HL-60 (cell line): ENCODE measurements at regions not wholly inside any gene's neighbourhood (a gene's known extent, or its start where the extent isn't known, plus 50 kb on each side); places are given as distances from the start of the nearest gene placed in this dataset.
A peak's percentile ranks its signal among the peaks of the same experiment; 100 is the strongest.

Experiments
- DNase-seq, 2 experiments: peaks; one replicate each; pipeline ENCODE4 v3.0.0-alpha.2; 2010 to 2020; ENCODE audit warnings: low read depth in 1 of 2, low spot score in 1 of 2
- H3K27ac ChIP-seq: fragments of 250-450 bp; sonication (Bioruptor Pico); replicated peaks from 2 replicates; pipeline ENCODE4 v1.5.1; 2020; ENCODE audit warnings: mild to moderate bottlenecking, moderate library complexity
- H3K27me3 ChIP-seq: fragments of 250-450 bp; sonication (Bioruptor Pico); 2 replicates; pipeline ENCODE4 v1.5.1; 2021; ENCODE audit warnings: mild to moderate bottlenecking, moderate library complexity; ENCODE audit not compliant: insufficient read depth, poor library complexity, severe bottlenecking
- H3K4me3 ChIP-seq: replicated peaks from 2 replicates; pipeline ENCODE4 v1.5.1; 2011; ENCODE audit warnings: mild to moderate bottlenecking, control low read depth, low read length; ENCODE audit not compliant: insufficient read depth
- CTCF ChIP-seq: IDR thresholded peaks from one replicate; pipeline ENCODE4 v1.5.1; 2011; ENCODE audit warnings: low read length, control low read depth, inconsistent platforms; ENCODE audit not compliant: insufficient read depth
- GABPA ChIP-seq: IDR thresholded peaks from 2 replicates; pipeline ENCODE4 v1.6.1; 2012; ENCODE audit warnings: low read depth
- POLR2AphosphoS5 ChIP-seq: IDR thresholded peaks from 2 replicates; pipeline ENCODE4 v1.6.1; 2012; ENCODE audit warnings: low read depth
- SPI1 ChIP-seq: IDR thresholded peaks from 2 replicates; pipeline ENCODE4 v1.6.1; 2012; ENCODE audit warnings: low read depth, mild to moderate bottlenecking, borderline replicate concordance
- TF ChIP-seq, protein P1 (sequence below): IDR thresholded peaks from 2 replicates; pipeline ENCODE4 v1.6.1; 2012; ENCODE audit warnings: low read depth; ENCODE audit not compliant: insufficient replicate concordance

GRCh38 chr1:186512698-186513457 lies 52.0 kb upstream of the PDC start:
- no peak for DNase-seq
- TF ChIP-seq CTCF = no peak
- TF ChIP-seq, protein P1, sequence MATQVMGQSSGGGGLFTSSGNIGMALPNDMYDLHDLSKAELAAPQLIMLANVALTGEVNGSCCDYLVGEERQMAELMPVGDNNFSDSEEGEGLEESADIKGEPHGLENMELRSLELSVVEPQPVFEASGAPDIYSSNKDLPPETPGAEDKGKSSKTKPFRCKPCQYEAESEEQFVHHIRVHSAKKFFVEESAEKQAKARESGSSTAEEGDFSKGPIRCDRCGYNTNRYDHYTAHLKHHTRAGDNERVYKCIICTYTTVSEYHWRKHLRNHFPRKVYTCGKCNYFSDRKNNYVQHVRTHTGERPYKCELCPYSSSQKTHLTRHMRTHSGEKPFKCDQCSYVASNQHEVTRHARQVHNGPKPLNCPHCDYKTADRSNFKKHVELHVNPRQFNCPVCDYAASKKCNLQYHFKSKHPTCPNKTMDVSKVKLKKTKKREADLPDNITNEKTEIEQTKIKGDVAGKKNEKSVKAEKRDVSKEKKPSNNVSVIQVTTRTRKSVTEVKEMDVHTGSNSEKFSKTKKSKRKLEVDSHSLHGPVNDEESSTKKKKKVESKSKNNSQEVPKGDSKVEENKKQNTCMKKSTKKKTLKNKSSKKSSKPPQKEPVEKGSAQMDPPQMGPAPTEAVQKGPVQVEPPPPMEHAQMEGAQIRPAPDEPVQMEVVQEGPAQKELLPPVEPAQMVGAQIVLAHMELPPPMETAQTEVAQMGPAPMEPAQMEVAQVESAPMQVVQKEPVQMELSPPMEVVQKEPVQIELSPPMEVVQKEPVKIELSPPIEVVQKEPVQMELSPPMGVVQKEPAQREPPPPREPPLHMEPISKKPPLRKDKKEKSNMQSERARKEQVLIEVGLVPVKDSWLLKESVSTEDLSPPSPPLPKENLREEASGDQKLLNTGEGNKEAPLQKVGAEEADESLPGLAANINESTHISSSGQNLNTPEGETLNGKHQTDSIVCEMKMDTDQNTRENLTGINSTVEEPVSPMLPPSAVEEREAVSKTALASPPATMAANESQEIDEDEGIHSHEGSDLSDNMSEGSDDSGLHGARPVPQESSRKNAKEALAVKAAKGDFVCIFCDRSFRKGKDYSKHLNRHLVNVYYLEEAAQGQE = no peak
- TF ChIP-seq GABPA = no peak
- no peak for TF ChIP-seq POLR2AphosphoS5
- TF ChIP-seq SPI1 = no peak
- Histone ChIP-seq H3K27me3 (no peaks in the 10 kb centered on the region), H3K27ac (peak overlapping the region; percentile 64; the same call in 1 of the 2 replicates), H3K4me3 (no peak overlapping the region)

DNA sequence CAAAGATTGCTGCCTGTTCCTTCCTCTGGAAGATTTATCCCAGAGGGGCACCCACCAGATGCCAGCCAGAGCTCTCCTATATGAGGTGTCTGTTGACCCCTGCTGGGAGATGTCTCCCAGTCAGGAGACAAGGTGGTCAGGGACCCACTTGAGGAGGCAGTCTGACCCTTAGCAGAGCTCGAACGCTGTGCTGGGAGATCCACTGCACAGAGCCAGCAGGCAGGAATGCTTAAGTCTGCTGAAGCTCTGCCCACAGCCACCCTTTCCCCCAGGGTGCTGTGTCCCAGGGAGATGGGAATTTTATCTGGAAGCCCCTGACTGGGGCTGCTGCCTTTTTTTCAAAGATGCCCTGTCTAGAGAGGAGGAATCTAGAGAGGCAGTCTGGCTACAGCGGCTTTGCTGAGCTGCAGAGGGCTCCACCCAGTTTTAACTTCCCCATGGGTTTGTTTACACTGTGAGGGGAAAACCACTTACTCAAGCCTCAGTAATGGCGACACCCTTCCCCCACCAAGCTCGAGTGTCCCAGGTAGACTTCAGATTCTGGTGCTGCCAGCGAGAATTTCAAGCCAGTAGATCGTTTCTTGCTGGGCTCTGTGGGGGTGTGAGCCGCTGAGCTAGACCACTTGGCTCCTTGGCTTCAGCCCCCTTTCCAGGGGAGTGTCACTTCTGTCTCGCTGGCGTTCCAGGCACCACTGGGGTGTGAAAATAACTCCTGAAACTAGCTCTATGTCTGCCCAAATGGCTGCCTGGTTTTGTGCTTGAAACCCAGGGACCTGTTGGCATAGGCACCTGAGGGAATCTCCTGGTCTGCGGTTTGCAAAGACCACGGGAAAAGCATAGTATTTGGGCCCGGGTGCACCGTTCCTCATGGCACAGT lies 51.1 kb upstream of the PDC start:
- TF ChIP-seq SPI1 (0 out of 2 replicates have a peak, but pooled peaks have one; percentile 2), POLR2AphosphoS5 (no peak)
- Histone ChIP-seq H3K4me3 (no peak overlapping the region), H3K27ac (peak overlapping the region; percentile 64), H3K27me3 (no peaks in the 10 kb centered on the region)
- DNase-seq = peak in 1 of 2 experiments; percentile 75
